PC-3 (cell line): ENCODE measurements at regions not wholly inside any gene's neighbourhood (a gene's known extent, or its start where the extent isn't known, plus 50 kb on each side); places are given as distances from the start of the nearest gene placed in this dataset.

Source experiments
- CTCF ChIP-seq: fragments of 300-600 bp; sonication (generic); conservative IDR thresholded peaks from 2 replicates; pipeline ENCODE4 v1.5.1; 2017; ENCODE audit warnings: antibody characterized with exemption, low read depth, mild to moderate bottlenecking, low read length
- EZH2 ChIP-seq: fragments of 300-600 bp; sonication (generic); IDR thresholded peaks from one replicate; pipeline ENCODE4 v1.6.1; 2017; ENCODE audit warnings: antibody characterized with exemption, mild to moderate bottlenecking, low read length; ENCODE audit not compliant: unreplicated experiment

DNA sequence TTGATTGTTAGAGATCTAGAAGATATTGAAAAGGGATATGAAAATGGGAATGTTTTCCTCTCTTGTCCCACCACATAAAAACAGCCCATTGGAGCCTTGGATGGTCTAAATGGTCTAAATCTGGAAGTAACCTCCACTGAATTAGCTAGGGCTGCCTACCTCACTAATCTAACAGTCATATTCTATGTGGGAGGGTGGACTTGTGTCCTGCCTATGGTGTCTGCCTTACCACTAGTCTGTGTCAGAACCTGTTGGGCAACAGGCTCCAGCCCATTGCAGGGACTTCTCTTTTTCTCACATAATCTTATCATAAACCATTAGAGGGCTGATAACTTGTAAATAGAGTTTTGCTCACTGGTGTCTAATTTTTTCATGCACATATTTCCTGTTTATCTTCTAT, 548.8 kb upstream of the CDH18 start:
- TF ChIP-seq EZH2 (no peak), CTCF (no peak)
